ENCODE measurements at regions not wholly inside any gene's neighbourhood (a gene's known extent, or its start where the extent isn't known, plus 50 kb on each side); places are given as distances from the start of the nearest gene placed in this dataset.

GRCh38 chr12:17159506-17160300, 553.7 kb upstream of the LMO3 start:
- no peaks in the 10 kb centered on the region for H3K27me3 ChIP-seq
- no peak for DNase-seq
- no peaks in the 10 kb centered on the region for H3K9me3 ChIP-seq
- no peaks in the 10 kb centered on the region for H3K4me1 ChIP-seq
- WGBS (ENCODE audit: insufficient coverage, low coverage, low lambda C conversion rate, missing lambda C conversion rate), result 52% methylated on average over 10 of the region's 12 CpGs
- H3K36me3 ChIP-seq, result no peaks in the 10 kb centered on the region
- no peak overlapping the region for H3K27ac ChIP-seq
- ATAC-seq, result no peak
- TF ChIP-seq POLR2A (IDR thresholded peaks at IDR 0.05) (no peak), CTCF (IDR thresholded peaks at IDR 0.05) (no peak)
- intact Hi-C loops (cut with DNase I), result no loop called here
- H3K4me3 ChIP-seq, result no peak overlapping the region

GRCh38 chr12:17158201-17158600, 552.2 kb upstream of the LMO3 start:
- H3K36me3 ChIP-seq, result no peaks in the 10 kb centered on the region
- TF ChIP-seq CTCF (IDR thresholded peaks at IDR 0.05) (no peak), POLR2A (IDR thresholded peaks at IDR 0.05) (no peak)
- H3K4me1 ChIP-seq, result no peaks in the 10 kb centered on the region
- H3K27ac ChIP-seq, result no peak overlapping the region
- no peaks in the 10 kb centered on the region for H3K27me3 ChIP-seq
- H3K4me3 ChIP-seq, result no peak overlapping the region
- intact Hi-C loops (cut with DNase I), result no loop called here
- 79% methylated on average over 1 of the region's 1 CpG for WGBS (ENCODE audit: insufficient coverage, low coverage, low lambda C conversion rate, missing lambda C conversion rate)
- DNase-seq, result no peak
- no peaks in the 10 kb centered on the region for H3K9me3 ChIP-seq
- no peak for ATAC-seq

DNA sequence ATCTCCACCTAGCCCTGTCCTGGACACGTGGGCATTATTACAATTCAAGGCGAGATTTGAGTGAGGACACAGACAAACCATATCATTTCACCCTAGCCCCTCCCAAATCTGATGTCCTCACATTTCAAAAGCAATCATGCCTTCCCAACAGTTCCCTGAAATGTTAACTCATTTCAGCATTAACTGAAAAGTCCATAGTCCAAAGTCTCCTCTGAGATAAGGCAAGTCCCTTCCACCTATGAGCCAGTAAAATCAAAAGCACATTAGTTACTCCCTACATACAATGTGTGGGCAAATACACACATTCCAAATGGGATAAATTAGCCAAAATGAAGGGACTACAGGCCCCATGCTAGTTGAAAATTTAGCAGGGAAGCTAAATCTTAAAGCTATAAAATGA, 546.0 kb upstream of the LMO3 start:
- ATAC-seq, result peak in 2 of 4 donors; percentile 17 to 24
- no peak overlapping the region for H3K27ac ChIP-seq
- no peaks in the 10 kb centered on the region for H3K36me3 ChIP-seq
- no peak for DNase-seq
- H3K4me1 ChIP-seq, result no peaks in the 10 kb centered on the region
- intact Hi-C loops (cut with DNase I), result no loop called here
- no peaks in the 10 kb centered on the region for H3K9me3 ChIP-seq
- WGBS (ENCODE audit: insufficient coverage, low coverage, low lambda C conversion rate, missing lambda C conversion rate), result 29% methylated on average over 2 of the region's 2 CpGs
- TF ChIP-seq CTCF (IDR thresholded peaks at IDR 0.05) (no peak), POLR2A (IDR thresholded peaks at IDR 0.05) (no peak)
- H3K27me3 ChIP-seq, result no peaks in the 10 kb centered on the region
- no peak overlapping the region for H3K4me3 ChIP-seq

DNA sequence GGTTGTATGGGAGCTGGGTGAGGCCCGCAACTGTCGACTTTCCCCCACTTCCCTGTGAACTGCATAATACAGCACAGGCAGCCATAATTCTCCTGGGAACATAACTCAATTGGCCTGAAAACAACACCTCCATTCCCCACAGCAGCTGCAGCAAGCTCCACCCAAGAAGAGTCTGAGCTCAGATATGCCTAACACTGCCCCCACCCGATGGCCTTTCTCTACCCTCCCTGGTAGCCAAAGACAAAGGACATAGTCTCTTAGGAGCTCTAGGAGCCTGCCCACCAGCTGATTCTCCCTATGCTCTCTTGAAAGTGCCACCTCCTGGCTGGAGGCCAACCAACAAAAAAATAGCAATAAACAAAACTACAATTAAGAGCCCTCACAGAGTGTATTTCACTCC, 542.7 kb upstream of the LMO3 start:
- H3K27me3 ChIP-seq, result no peaks in the 10 kb centered on the region
- intact Hi-C loops (cut with DNase I), result no loop called here
- no peak overlapping the region for H3K27ac ChIP-seq
- H3K36me3 ChIP-seq, result no peaks in the 10 kb centered on the region
- H3K9me3 ChIP-seq, result no peaks in the 10 kb centered on the region
- ATAC-seq (no peak), DNase-seq (no peak)
- H3K4me1 ChIP-seq, result no peaks in the 10 kb centered on the region
- TF ChIP-seq CTCF (IDR thresholded peaks at IDR 0.05) (no peak), POLR2A (IDR thresholded peaks at IDR 0.05) (no peak)
- no peak overlapping the region for H3K4me3 ChIP-seq
- 56% methylated on average over 1 of the region's 3 CpGs for WGBS (ENCODE audit: insufficient coverage, low coverage, low lambda C conversion rate, missing lambda C conversion rate)

Data from right lobe of liver (tissue), 6 donors.